SK-N-SH (cell line): ENCODE measurements at regions not wholly inside any gene's neighbourhood (a gene's known extent, or its start where the extent isn't known, plus 50 kb on each side); places are given as distances from the start of the nearest gene placed in this dataset.

Experiments
- EP300 ChIP-seq, 2 experiments: IDR thresholded peaks; 2 replicates each; pipeline versions ENCODE4 v1.4.0 to v1.6.1; 2012; ENCODE audit warnings: borderline replicate concordance in 1 of 2, low read depth in 1 of 2, low read length in 1 of 2
- EZH2phosphoT487 ChIP-seq: fragments of 200-600 bp; sonication (generic); IDR thresholded peaks from 2 replicates; pipeline ENCODE4 v1.6.1; 2017; ENCODE audit warnings: low read depth, mixed run types, mild to moderate bottlenecking, antibody characterized with exemption, moderate library complexity, borderline replicate concordance
- MXI1 ChIP-seq: IDR thresholded peaks from 2 replicates; pipeline ENCODE4 v1.6.1; 2012; ENCODE audit warnings: mild to moderate bottlenecking, low read depth, low read length, improper control_type of control experiment
- NFIC ChIP-seq: IDR thresholded peaks from 2 replicates; pipeline ENCODE4 v1.4.0; 2012; ENCODE audit warnings: borderline replicate concordance
- RAD21 ChIP-seq: IDR thresholded peaks from 2 replicates; pipeline ENCODE4 v1.6.1; 2012; ENCODE audit warnings: mild to moderate bottlenecking, low read length
- RCOR1 ChIP-seq: fragments of 150-350 bp; IDR thresholded peaks from 2 replicates; pipeline ENCODE4 v1.6.1; 2017; ENCODE audit warnings: antibody characterized with exemption, low read length
- RXRA ChIP-seq: IDR thresholded peaks from 2 replicates; pipeline ENCODE4 v1.4.0; 2012; ENCODE audit warnings: low read depth, mild to moderate bottlenecking, borderline replicate concordance
- SMC3 ChIP-seq: IDR thresholded peaks from 2 replicates; pipeline ENCODE4 v1.6.1; 2012; ENCODE audit warnings: low read depth, low read length, improper control_type of control experiment
- YY1 ChIP-seq: IDR thresholded peaks from 2 replicates; pipeline ENCODE4 v1.4.0; 2012; ENCODE audit warnings: low read depth, mild to moderate bottlenecking
- TF ChIP-seq, protein P1 (sequence below): fragments of 200-600 bp; sonication (generic); IDR thresholded peaks from 2 replicates; pipeline ENCODE4 v1.6.1; 2017; ENCODE audit warnings: antibody characterized with exemption, mild to moderate bottlenecking, moderate library complexity
- TF ChIP-seq, protein P2 (sequence below): IDR thresholded peaks from 2 replicates; pipeline ENCODE4 v1.6.1; 2012; ENCODE audit warnings: mild to moderate bottlenecking, low read depth, low read length, moderate library complexity
- TF ChIP-seq, protein P3 (sequence below): IDR thresholded peaks from 2 replicates; pipeline ENCODE4 v1.4.0; 2012; ENCODE audit warnings: low read depth, borderline replicate concordance
- TF ChIP-seq, protein P4 (sequence below): fragments of 150-350 bp; IDR thresholded peaks from 2 replicates; pipeline ENCODE4 v1.6.1; 2017; ENCODE audit warnings: antibody characterized with exemption, low read length, low read depth, borderline replicate concordance

DNA sequence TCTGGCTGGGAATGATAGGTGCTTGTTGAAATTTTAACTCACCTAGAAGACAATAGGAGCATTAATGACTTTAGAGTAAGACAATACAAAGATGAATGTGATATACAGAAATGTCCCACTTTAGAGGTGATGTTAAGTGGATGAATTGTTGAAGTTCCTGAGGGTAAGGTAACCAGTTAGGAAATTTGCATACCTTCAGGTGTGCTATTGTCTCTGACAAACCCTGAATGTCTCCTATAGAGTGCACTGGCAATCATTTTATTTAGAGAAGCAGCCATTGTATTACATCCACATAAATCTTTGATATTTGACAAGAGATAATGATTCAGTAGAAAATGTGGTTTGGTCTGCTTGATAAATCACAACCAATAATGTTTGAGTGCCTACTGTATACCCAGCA, 228.5 kb downstream of the RNF144A start:
- TF ChIP-seq YY1 = no peak
- no peak for TF ChIP-seq EZH2phosphoT487
- no peak for TF ChIP-seq NFIC
- TF ChIP-seq, protein P1, sequence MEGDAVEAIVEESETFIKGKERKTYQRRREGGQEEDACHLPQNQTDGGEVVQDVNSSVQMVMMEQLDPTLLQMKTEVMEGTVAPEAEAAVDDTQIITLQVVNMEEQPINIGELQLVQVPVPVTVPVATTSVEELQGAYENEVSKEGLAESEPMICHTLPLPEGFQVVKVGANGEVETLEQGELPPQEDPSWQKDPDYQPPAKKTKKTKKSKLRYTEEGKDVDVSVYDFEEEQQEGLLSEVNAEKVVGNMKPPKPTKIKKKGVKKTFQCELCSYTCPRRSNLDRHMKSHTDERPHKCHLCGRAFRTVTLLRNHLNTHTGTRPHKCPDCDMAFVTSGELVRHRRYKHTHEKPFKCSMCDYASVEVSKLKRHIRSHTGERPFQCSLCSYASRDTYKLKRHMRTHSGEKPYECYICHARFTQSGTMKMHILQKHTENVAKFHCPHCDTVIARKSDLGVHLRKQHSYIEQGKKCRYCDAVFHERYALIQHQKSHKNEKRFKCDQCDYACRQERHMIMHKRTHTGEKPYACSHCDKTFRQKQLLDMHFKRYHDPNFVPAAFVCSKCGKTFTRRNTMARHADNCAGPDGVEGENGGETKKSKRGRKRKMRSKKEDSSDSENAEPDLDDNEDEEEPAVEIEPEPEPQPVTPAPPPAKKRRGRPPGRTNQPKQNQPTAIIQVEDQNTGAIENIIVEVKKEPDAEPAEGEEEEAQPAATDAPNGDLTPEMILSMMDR = no peak
- TF ChIP-seq RCOR1 = no peak
- TF ChIP-seq MXI1 = no peak
- no peak for TF ChIP-seq EP300 (IDR thresholded peaks at IDR 0.05; ENCODE audit: borderline replicate concordance in 1 of 2, low read depth in 1 of 2, low read length in 1 of 2)
- no peak for TF ChIP-seq SMC3
- TF ChIP-seq, protein P2, sequence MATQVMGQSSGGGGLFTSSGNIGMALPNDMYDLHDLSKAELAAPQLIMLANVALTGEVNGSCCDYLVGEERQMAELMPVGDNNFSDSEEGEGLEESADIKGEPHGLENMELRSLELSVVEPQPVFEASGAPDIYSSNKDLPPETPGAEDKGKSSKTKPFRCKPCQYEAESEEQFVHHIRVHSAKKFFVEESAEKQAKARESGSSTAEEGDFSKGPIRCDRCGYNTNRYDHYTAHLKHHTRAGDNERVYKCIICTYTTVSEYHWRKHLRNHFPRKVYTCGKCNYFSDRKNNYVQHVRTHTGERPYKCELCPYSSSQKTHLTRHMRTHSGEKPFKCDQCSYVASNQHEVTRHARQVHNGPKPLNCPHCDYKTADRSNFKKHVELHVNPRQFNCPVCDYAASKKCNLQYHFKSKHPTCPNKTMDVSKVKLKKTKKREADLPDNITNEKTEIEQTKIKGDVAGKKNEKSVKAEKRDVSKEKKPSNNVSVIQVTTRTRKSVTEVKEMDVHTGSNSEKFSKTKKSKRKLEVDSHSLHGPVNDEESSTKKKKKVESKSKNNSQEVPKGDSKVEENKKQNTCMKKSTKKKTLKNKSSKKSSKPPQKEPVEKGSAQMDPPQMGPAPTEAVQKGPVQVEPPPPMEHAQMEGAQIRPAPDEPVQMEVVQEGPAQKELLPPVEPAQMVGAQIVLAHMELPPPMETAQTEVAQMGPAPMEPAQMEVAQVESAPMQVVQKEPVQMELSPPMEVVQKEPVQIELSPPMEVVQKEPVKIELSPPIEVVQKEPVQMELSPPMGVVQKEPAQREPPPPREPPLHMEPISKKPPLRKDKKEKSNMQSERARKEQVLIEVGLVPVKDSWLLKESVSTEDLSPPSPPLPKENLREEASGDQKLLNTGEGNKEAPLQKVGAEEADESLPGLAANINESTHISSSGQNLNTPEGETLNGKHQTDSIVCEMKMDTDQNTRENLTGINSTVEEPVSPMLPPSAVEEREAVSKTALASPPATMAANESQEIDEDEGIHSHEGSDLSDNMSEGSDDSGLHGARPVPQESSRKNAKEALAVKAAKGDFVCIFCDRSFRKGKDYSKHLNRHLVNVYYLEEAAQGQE = no peak
- TF ChIP-seq RAD21 = no peak
- TF ChIP-seq, protein P3, sequence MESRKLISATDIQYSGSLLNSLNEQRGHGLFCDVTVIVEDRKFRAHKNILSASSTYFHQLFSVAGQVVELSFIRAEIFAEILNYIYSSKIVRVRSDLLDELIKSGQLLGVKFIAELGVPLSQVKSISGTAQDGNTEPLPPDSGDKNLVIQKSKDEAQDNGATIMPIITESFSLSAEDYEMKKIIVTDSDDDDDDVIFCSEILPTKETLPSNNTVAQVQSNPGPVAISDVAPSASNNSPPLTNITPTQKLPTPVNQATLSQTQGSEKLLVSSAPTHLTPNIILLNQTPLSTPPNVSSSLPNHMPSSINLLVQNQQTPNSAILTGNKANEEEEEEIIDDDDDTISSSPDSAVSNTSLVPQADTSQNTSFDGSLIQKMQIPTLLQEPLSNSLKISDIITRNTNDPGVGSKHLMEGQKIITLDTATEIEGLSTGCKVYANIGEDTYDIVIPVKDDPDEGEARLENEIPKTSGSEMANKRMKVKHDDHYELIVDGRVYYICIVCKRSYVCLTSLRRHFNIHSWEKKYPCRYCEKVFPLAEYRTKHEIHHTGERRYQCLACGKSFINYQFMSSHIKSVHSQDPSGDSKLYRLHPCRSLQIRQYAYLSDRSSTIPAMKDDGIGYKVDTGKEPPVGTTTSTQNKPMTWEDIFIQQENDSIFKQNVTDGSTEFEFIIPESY = no peak
- TF ChIP-seq, protein P4, sequence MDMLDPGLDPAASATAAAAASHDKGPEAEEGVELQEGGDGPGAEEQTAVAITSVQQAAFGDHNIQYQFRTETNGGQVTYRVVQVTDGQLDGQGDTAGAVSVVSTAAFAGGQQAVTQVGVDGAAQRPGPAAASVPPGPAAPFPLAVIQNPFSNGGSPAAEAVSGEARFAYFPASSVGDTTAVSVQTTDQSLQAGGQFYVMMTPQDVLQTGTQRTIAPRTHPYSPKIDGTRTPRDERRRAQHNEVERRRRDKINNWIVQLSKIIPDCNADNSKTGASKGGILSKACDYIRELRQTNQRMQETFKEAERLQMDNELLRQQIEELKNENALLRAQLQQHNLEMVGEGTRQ = no peak
- TF ChIP-seq RXRA = no peak
